Fibroblast of lung (primary cell): ENCODE measurements at regions not wholly inside any gene's neighbourhood (a gene's known extent, or its start where the extent isn't known, plus 50 kb on each side); places are given as distances from the start of the nearest gene placed in this dataset.
A peak's percentile ranks its signal among the peaks of the same experiment; 100 is the strongest.

Experiments
- DNase-seq, 2 donors: peaks; one replicate each; pipeline versions ENCODE4 v3.0.0 to v3.0.0-alpha.2; 2010; ENCODE audit warnings: low read depth in 2 of 2
- H2AFZ ChIP-seq: 2 replicates; pipeline ENCODE4 v1.5.1; 2012; ENCODE audit warnings: low read length, control low read depth, inconsistent platforms
- H3K27ac ChIP-seq: 2 replicates; pipeline ENCODE4 v1.5.1; 2011; ENCODE audit warnings: low read length, control low read depth; ENCODE audit not compliant: insufficient read depth
- H3K27me3 ChIP-seq: 2 replicates; pipeline ENCODE4 v1.5.1; 2011; ENCODE audit warnings: mild to moderate bottlenecking, low read length; ENCODE audit not compliant: control insufficient read depth, insufficient read depth
- H3K36me3 ChIP-seq: 2 replicates; pipeline ENCODE4 v1.5.1; 2011; ENCODE audit warnings: low read length; ENCODE audit not compliant: control insufficient read depth, insufficient read depth
- H3K4me1 ChIP-seq: 2 replicates; pipeline ENCODE4 v1.5.1; 2011; ENCODE audit warnings: low read length; ENCODE audit not compliant: control insufficient read depth, insufficient read depth; ENCODE audit errors: extremely low read depth
- H3K4me2 ChIP-seq: 2 replicates; pipeline ENCODE4 v1.5.1; 2011; ENCODE audit warnings: low read length, control low read depth; ENCODE audit not compliant: insufficient read depth; ENCODE audit errors: extremely low read depth
- H3K4me3 ChIP-seq, 4 experiments: fragments of 200-600 bp in 1 of 4; sonication (generic) in 1 of 4; replicated peaks in 1 of 4; 2 replicates each; pipeline ENCODE4 v1.5.1; 2011 to 2016; ENCODE audit warnings: low read length in 4 of 4, low read depth in 3 of 4, mild to moderate bottlenecking in 3 of 4, control low read depth in 2 of 4, inconsistent platforms in 1 of 4, mixed read lengths in 1 of 4; ENCODE audit not compliant: insufficient read depth in 1 of 4; ENCODE audit errors: control extremely low read depth in 1 of 4
- H3K79me2 ChIP-seq: 2 replicates; pipeline ENCODE4 v1.5.1; 2012; ENCODE audit warnings: mild to moderate bottlenecking, low read length, inconsistent platforms; ENCODE audit not compliant: control insufficient read depth, insufficient read depth
- H3K9ac ChIP-seq: 2 replicates; pipeline ENCODE4 v1.5.1; 2011; ENCODE audit warnings: mild to moderate bottlenecking, low read length, control low read depth; ENCODE audit not compliant: insufficient read depth
- H3K9me3 ChIP-seq: 2 replicates; pipeline ENCODE4 v1.5.1; 2012; ENCODE audit warnings: low read depth, low read length; ENCODE audit not compliant: control insufficient read depth, insufficient read depth
- H4K20me1 ChIP-seq: 2 replicates; pipeline ENCODE4 v1.5.1; 2011; ENCODE audit warnings: low read length; ENCODE audit not compliant: control insufficient read depth, insufficient read depth; ENCODE audit errors: extremely low read depth
- CTCF ChIP-seq, 2 donors: IDR thresholded peaks in 1 of 2; conservative IDR thresholded peaks in 1 of 2; 1 replicate in 1 of 2; 2 replicates in 1 of 2; pipeline ENCODE4 v1.5.1; 2011 to 2012; ENCODE audit warnings: low read length in 2 of 2, control low read depth in 1 of 2, inconsistent platforms in 1 of 2, low read depth in 1 of 2, mild to moderate bottlenecking in 1 of 2
- EZH2 ChIP-seq: IDR thresholded peaks from 2 replicates; pipeline ENCODE4 v1.5.1; 2012; ENCODE audit warnings: low read length, control low read depth, mild to moderate bottlenecking; ENCODE audit errors: missing control alignments

GRCh38 chr3:64916937-64917336, 229.1 kb upstream of the ADAMTS9 start:
- Histone ChIP-seq H3K9ac (no peak overlapping the region), H3K79me2 (no peaks in the 10 kb centered on the region), H2AFZ (no peak overlapping the region), H3K4me3 (no peak overlapping the region), H3K4me1 (no peaks in the 10 kb centered on the region), H3K27ac (no peak overlapping the region), H3K27me3 (no peaks in the 10 kb centered on the region), H3K9me3 (no peaks in the 10 kb centered on the region), H3K36me3 (no peaks in the 10 kb centered on the region), H3K4me2 (no peak overlapping the region), H4K20me1 (no peaks in the 10 kb centered on the region)
- TF ChIP-seq CTCF (conservative IDR thresholded peaks at IDR 0.05 in 1 of 2, IDR thresholded peaks at IDR 0.05 in 1 of 2; ENCODE audit: low read depth in 1 of 2, low read length in 2 of 2) (no peak), EZH2 (no peak)
- no peak for DNase-seq

- Histone ChIP-seq H4K20me1 (no peaks in the 10 kb centered on the region), H3K4me1 (no peaks in the 10 kb centered on the region), H3K79me2 (no peaks in the 10 kb centered on the region), H3K4me2 (no peak overlapping the region), H3K36me3 (no peaks in the 10 kb centered on the region), H3K9ac (no peak overlapping the region), H3K4me3 (no peak overlapping the region), H3K9me3 (no peaks in the 10 kb centered on the region), H3K27ac (no peak overlapping the region), H3K27me3 (no peaks in the 10 kb centered on the region), H2AFZ (no peak overlapping the region)
- TF ChIP-seq EZH2 = no peak
- no peak for TF ChIP-seq CTCF (conservative IDR thresholded peaks at IDR 0.05 in 1 of 2, IDR thresholded peaks at IDR 0.05 in 1 of 2; ENCODE audit: low read depth in 1 of 2, low read length in 2 of 2)
- DNase-seq = no peak
These were observed 228.5 kb upstream of the ADAMTS9 start for GRCh38 chr3:64916192-64916798.

GRCh38 chr3:64915778-64916177, 228.0 kb upstream of the ADAMTS9 start:
- Histone ChIP-seq H3K4me2 (no peak overlapping the region), H4K20me1 (no peaks in the 10 kb centered on the region), H3K9ac (no peak overlapping the region), H3K27me3 (no peaks in the 10 kb centered on the region), H3K27ac (no peak overlapping the region), H3K9me3 (no peaks in the 10 kb centered on the region), H2AFZ (no peak overlapping the region), H3K79me2 (no peaks in the 10 kb centered on the region), H3K4me3 (no peak overlapping the region), H3K4me1 (no peaks in the 10 kb centered on the region), H3K36me3 (no peaks in the 10 kb centered on the region)
- peak; percentile 12 to 82 for DNase-seq
- TF ChIP-seq EZH2 (no peak), CTCF (conservative IDR thresholded peaks at IDR 0.05 in 1 of 2, IDR thresholded peaks at IDR 0.05 in 1 of 2; ENCODE audit: low read depth in 1 of 2, low read length in 2 of 2) (no peak)
